WI38 (cell line): ENCODE measurements at regions not wholly inside any gene's neighbourhood (a gene's known extent, or its start where the extent isn't known, plus 50 kb on each side); places are given as distances from the start of the nearest gene placed in this dataset.

Experiments
- H3K4me3 ChIP-seq: 2 replicates; pipeline ENCODE4 v1.5.1; 2011; ENCODE audit warnings: low read depth, mild to moderate bottlenecking, control low read depth, low read length
- CTCF ChIP-seq: IDR thresholded peaks from 2 replicates; pipeline ENCODE4 v1.5.1; 2012; ENCODE audit warnings: low read depth, mild to moderate bottlenecking, control low read depth, low read length

- TF ChIP-seq CTCF, result no peak
- no peak overlapping the region for H3K4me3 ChIP-seq
Measured at GRCh38 chr5:10862085-10862484, 101.1 kb upstream of the DAP start.

- no peak overlapping the region for H3K4me3 ChIP-seq
- TF ChIP-seq CTCF, result no peak
Measured at GRCh38 chr5:10861423-10861790, 100.4 kb upstream of the DAP start.

GRCh38 chr5:10860645-10861422, 99.8 kb upstream of the DAP start:
- TF ChIP-seq CTCF, result no peak
- no peak overlapping the region for H3K4me3 ChIP-seq

GRCh38 chr5:10860196-10860543, 99.1 kb upstream of the DAP start:
- H3K4me3 ChIP-seq, result no peak overlapping the region

GRCh38 chr5:10859393-10860195, 98.6 kb upstream of the DAP start:
- H3K4me3 ChIP-seq, result no peak overlapping the region
- no peak for TF ChIP-seq CTCF

More at GRCh38 chr5:10860196-10860543, 99.1 kb upstream of the DAP start:
- TF ChIP-seq CTCF, result no peak

GRCh38 chr5:10858945-10859344, 97.9 kb upstream of the DAP start:
- no peak overlapping the region for H3K4me3 ChIP-seq

More at GRCh38 chr5:10858945-10859344, 97.9 kb upstream of the DAP start:
- TF ChIP-seq CTCF, result no peak
